ENCODE measurements at regions not wholly inside any gene's neighbourhood (a gene's known extent, or its start where the extent isn't known, plus 50 kb on each side); places are given as distances from the start of the nearest gene placed in this dataset.

GRCh38 chr19:30692879-30693503, 320.8 kb downstream of the ZNF536 start:
- no peak for TF ChIP-seq CTCF (IDR thresholded peaks at IDR 0.05; ENCODE audit: insufficient read depth, low read length, poor library complexity, severe bottlenecking)
- no peak overlapping the region for H3K4me3 ChIP-seq (ENCODE audit: low read depth, low read length)
- DNase-seq (ENCODE audit: low read depth), result no peak
- H3K27me3 ChIP-seq (ENCODE audit: control insufficient read depth, insufficient read depth, low read length), result peaks cover 24% of the 10 kb centered on the region
- H3K36me3 ChIP-seq (ENCODE audit: control insufficient read depth, insufficient read depth, low read length), result no peaks in the 10 kb centered on the region

GRCh38 chr19:30692181-30692811, 320.1 kb downstream of the ZNF536 start:
- H3K27me3 ChIP-seq (ENCODE audit: control insufficient read depth, insufficient read depth, low read length), result peaks cover 24% of the 10 kb centered on the region
- DNase-seq (ENCODE audit: low read depth), result no peak
- no peak overlapping the region for H3K4me3 ChIP-seq (ENCODE audit: low read depth, low read length)
- H3K36me3 ChIP-seq (ENCODE audit: control insufficient read depth, insufficient read depth, low read length), result no peaks in the 10 kb centered on the region
- no peak for TF ChIP-seq CTCF (IDR thresholded peaks at IDR 0.05; ENCODE audit: insufficient read depth, low read length, poor library complexity, severe bottlenecking)

GRCh38 chr19:30691819-30692166, 319.6 kb downstream of the ZNF536 start:
- no peak for TF ChIP-seq CTCF (IDR thresholded peaks at IDR 0.05; ENCODE audit: insufficient read depth, low read length, poor library complexity, severe bottlenecking)
- Histone ChIP-seq H3K36me3 (ENCODE audit: control insufficient read depth, insufficient read depth, low read length) (no peaks in the 10 kb centered on the region), H3K4me3 (ENCODE audit: low read depth, low read length) (no peak overlapping the region), H3K27me3 (ENCODE audit: control insufficient read depth, insufficient read depth, low read length) (peaks cover 24% of the 10 kb centered on the region)
- no peak for DNase-seq (ENCODE audit: low read depth)

- DNase-seq (ENCODE audit: low read depth), result no peak
- no peak overlapping the region for H3K4me3 ChIP-seq (ENCODE audit: low read depth, low read length)
- H3K36me3 ChIP-seq (ENCODE audit: control insufficient read depth, insufficient read depth, low read length), result no peaks in the 10 kb centered on the region
- TF ChIP-seq CTCF (IDR thresholded peaks at IDR 0.05; ENCODE audit: insufficient read depth, low read length, poor library complexity, severe bottlenecking), result no peak
- H3K27me3 ChIP-seq (ENCODE audit: control insufficient read depth, insufficient read depth, low read length), result peaks cover 24% of the 10 kb centered on the region
Observed at GRCh38 chr19:30690935-30691818, 319.0 kb downstream of the ZNF536 start.

GRCh38 chr19:30690525-30690924, 318.3 kb downstream of the ZNF536 start:
- no peak for TF ChIP-seq CTCF (IDR thresholded peaks at IDR 0.05; ENCODE audit: insufficient read depth, low read length, poor library complexity, severe bottlenecking)
- Histone ChIP-seq H3K27me3 (ENCODE audit: control insufficient read depth, insufficient read depth, low read length) (peaks cover 24% of the 10 kb centered on the region), H3K4me3 (ENCODE audit: low read depth, low read length) (no peak overlapping the region), H3K36me3 (ENCODE audit: control insufficient read depth, insufficient read depth, low read length) (no peaks in the 10 kb centered on the region)
- no peak for DNase-seq (ENCODE audit: low read depth)

Data from kidney epithelial cell (primary cell).